ENCODE measurements at regions not wholly inside any gene's neighbourhood (a gene's known extent, or its start where the extent isn't known, plus 50 kb on each side); places are given as distances from the start of the nearest gene placed in this dataset.
"Not testable (repeated sequence)": the region's sequence is repeated elsewhere in the genome, so short reads cannot be mapped to it uniquely, and the experiment has no call there.

- TF ChIP-seq CTCF (IDR thresholded peaks at IDR 0.05; ENCODE audit: low read depth, low read length): no peak
- H3K4me3 ChIP-seq (ENCODE audit: low read depth, low read length): no peak overlapping the region
Measured at GRCh38 chr2:7861910-7862702, 819.8 kb upstream of the ID2 start.

- TF ChIP-seq CTCF (IDR thresholded peaks at IDR 0.05; ENCODE audit: low read depth, low read length): no peak
- H3K4me3 ChIP-seq (ENCODE audit: low read depth, low read length): no peak overlapping the region
Measured at GRCh38 chr2:7866104-7866503, 815.8 kb upstream of the ID2 start.

GRCh38 chr2:7866825-7867224 lies 815.0 kb upstream of the ID2 start:
- no peak overlapping the region for H3K4me3 ChIP-seq (ENCODE audit: low read depth, low read length)
- TF ChIP-seq CTCF (IDR thresholded peaks at IDR 0.05; ENCODE audit: low read depth, low read length): no peak

GRCh38 chr2:7867867-7868266 lies 814.0 kb upstream of the ID2 start:
- no peak overlapping the region for H3K4me3 ChIP-seq (ENCODE audit: low read depth, low read length)
- no peak for TF ChIP-seq CTCF (IDR thresholded peaks at IDR 0.05; ENCODE audit: low read depth, low read length)

GRCh38 chr2:7868836-7869235 lies 813.0 kb upstream of the ID2 start:
- H3K4me3 ChIP-seq (ENCODE audit: low read depth, low read length): no peak overlapping the region
- TF ChIP-seq CTCF (IDR thresholded peaks at IDR 0.05; ENCODE audit: low read depth, low read length): no peak

GRCh38 chr2:7876445-7876844 lies 805.4 kb upstream of the ID2 start:
- not testable (repeated sequence) for H3K4me3 ChIP-seq (ENCODE audit: low read depth, low read length)

GRCh38 chr2:7878266-7878665 lies 803.6 kb upstream of the ID2 start:
- not testable (repeated sequence) for H3K4me3 ChIP-seq (ENCODE audit: low read depth, low read length)

- H3K4me3 ChIP-seq (ENCODE audit: low read depth, low read length): no peak overlapping the region
- no peak for TF ChIP-seq CTCF (IDR thresholded peaks at IDR 0.05; ENCODE audit: low read depth, low read length)
Measured at GRCh38 chr2:7878786-7879482, 802.9 kb upstream of the ID2 start.
